GM19395 (cell line): ENCODE measurements at regions not wholly inside any gene's neighbourhood (a gene's known extent, or its start where the extent isn't known, plus 50 kb on each side); places are given as distances from the start of the nearest gene placed in this dataset.
"Not testable (repeated sequence)": the region's sequence is repeated elsewhere in the genome, so short reads cannot be mapped to it uniquely, and the experiment has no call there.

ENCODE experiments used
- ATAC-seq: cut with Tn5 transposase; IDR thresholded peaks from one replicate; pipeline ENCODE4 v1.9.1; 2021; ENCODE audit warnings: mild to moderate bottlenecking, moderate library complexity; ENCODE audit not compliant: unreplicated experiment

DNA sequence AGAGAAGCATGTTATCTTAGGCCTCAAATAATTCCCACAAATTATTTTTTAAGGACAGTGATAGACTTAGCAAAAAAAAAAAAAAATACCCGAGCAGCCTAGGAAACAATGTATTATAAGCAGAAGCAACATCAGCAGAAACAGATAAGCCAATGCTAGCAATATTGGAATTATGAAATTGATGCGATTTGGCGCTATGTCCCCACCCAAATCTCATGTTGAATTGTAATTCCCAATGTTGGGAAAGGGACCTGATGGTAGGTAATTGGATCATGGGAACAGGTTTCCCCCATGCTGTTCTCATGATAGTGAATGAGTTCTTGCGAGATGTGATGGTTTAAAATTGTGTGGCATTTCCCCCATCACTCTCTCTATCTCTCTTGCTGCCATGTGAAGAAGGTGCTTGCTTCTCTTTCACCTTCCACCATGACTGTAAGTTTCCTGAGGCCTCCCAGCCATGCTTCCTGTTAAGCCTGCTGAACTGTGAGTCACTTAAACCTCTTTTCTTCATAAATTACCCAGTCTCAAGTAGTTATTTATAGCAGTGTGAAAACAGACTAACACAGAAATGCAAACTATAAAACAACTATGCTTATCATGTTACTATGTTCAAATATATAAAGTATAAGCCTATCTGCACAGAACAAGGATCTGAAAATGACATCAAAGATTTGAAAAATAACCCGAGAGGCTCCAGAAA lies 75.6 kb upstream of the HIVEP3 start:
- ATAC-seq, result no peak

DNA sequence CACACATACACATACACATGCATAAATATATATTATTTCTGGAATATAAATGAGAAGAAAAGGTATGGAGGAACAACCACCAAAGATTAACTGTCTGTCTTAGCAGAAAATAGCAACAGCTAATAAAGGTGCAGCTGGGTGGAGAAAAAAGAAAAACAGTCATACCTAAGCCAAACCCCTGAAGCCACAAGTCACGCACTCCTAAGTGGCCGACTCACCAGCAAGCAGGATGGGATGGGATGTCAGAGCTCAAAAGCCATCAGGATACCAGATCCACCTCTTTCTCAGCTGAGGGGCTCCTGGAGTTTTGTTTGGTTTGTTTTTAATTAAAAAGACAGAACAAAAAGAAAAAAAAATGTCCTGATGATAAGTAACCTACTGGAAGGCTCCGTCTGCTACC lies 64.7 kb upstream of the HIVEP3 start:
- ATAC-seq, result no peak

DNA sequence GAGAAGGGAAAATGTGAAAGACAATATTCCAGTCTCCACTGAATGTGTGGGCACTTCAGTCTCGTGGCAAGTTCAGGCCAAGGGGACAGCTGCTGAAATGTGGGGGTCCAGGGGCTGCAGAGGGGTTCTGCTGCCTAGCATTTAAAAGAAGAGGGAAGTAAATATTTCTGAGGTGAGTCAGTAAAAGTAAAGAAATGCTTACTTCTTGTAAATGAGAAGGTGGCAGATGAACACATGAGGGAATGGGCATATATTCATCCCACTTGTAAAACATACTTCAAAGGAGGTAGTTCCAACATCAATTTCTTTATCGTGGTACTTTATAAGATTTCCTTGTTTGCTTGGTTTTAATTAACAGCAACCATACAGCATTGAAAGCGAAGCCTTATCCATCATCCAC lies 63.1 kb upstream of the HIVEP3 start:
- no peak for ATAC-seq

DNA sequence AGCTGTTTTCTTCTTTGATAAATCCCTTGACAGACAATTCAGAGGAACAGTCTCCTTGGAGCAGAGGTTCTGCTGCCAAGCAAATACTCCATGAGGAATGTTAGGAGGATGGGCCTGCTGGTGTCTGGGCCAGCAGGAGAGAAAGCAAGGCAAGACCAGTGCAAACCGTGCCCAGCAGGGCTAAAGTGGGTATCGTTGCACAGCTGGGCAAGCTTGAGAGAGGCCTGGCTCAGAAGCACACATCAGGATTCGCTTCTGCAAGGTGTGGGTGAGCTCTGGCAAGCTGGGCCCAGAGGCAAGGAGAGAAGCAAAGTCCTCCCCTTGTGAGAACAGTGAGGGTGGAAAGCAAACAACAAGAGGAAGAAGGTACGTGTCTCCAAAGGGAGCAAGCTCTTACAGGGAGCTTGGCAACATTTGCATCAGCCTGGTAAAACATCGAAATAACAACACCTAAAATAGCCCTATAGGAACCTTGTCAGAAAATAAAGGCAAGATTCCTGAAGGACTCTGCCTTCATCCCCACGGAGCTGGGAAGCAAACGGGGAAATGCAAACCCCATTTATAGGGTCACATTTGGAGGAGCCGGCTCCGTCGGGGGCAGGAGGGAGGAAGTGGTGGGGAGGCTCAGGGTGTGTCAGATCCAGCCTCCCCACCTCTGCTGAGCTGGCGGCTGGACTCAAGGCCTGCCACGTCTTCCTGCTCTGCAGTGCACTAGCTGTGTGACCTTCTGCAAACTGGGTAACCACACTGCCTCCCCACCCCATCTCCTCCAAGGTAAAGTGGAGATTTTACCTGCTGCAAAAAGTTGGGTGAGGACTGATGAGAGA lies 62.3 kb upstream of the HIVEP3 start:
- ATAC-seq, result no peak

DNA sequence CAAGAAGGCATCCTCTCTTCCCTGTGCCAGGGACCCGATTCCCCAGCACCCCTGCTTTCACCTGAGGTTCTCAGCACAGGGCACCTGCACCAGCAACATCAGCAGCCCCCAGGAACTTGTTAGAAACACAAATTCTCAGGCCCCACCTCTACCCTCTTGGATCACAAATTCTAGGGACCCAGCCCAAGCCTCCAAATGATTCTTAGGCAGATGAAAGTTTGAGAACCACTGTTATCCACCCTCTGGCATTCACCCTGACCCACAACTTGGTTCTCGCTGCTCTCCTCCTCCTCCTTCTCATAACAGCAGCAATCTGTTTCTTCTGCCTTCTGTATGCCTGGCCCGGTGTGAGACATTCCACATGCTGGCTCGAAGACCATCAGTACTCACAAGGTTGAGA lies 60.3 kb upstream of the HIVEP3 start:
- ATAC-seq, result no peak

DNA sequence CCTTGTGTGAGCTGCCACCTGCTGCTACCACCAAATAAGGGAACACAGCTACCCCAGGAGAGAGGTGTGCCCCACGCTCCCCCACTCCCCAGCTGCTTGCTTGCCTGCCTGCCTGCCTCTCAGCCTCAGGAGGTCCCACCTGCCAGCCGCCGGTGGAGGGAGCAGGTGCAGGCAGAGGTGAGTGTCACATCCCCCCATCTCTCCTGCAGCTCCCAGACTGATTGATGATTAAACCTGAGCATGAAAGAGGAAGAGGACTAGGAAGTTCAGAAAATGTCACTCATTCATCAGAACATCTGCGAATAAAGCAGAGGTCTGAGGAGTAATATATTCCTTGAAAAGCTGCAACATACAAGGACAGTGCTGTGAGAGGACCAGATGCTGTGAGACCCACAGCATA lies 58.6 kb upstream of the HIVEP3 start:
- no peak for ATAC-seq

DNA sequence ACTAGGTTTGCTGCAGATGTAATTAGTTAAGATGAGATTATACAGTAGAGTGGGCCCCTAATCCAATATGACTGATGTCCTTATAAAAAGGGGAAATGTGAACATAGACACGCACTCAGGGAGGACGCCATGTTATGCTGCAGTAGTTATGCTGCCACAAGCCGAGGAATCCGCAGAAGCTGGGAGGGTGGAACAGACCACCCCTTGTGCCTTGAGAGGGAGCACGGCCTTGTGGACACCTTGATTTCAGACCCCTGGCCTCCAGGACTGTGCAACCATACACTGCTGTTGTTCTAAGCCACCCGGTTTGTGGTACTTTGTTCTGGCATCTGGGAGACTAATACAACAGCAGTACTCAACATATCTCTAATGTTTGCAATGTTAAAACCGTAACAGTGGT lies 57.9 kb upstream of the HIVEP3 start:
- no peak for ATAC-seq

DNA sequence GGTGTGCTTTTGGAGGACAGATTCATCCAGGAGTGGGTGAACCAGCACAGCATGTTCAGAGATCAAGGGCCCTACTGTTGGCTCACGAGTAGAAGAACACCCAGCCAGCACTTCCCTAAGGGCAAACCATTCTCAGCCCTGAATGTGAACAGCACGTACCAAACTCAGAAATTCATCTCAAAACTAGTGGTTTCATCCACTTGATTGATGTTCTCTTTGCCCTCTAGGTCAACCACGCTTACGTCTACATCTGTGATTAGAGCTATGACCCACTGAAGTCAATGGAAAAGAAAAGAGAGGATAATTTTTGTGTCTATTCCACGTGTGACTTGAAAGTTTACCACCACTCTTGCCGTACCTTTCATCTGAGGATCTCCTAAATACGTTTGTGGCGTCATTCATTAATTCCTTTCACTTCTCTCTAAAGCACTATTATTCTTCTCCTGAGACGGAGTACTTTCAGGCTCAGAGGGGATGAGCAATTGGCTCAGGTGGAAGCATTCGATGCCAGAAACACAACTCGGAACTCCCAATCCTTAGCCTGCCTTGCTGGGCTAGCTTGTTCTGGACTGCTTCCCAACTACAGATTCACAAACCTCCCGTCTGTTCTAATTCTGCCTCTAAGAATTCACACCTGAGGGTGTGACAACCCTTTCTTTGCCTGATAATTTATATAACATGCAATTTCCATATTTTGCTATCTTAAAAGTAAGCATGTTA lies 57.3 kb upstream of the HIVEP3 start:
- no peak for ATAC-seq

DNA sequence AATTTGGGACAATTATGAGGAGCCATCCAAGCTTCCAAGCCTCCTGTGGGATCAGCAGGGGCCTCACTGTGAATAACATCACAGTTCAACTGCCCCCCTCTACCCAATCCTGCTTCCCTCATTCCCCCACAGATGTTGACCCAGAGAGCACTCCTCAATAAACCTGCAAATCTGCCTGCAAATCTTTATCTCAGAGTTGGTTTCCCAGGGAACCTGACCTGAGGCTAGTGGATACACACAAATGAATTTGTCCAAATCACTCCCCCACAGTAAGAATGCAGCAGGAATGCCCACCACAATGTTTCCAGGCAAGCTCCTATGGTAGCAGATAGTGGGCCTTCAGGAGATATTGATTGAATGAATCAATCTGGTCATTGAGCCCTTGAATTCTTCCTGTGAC lies 56.4 kb upstream of the HIVEP3 start:
- no peak for ATAC-seq

DNA sequence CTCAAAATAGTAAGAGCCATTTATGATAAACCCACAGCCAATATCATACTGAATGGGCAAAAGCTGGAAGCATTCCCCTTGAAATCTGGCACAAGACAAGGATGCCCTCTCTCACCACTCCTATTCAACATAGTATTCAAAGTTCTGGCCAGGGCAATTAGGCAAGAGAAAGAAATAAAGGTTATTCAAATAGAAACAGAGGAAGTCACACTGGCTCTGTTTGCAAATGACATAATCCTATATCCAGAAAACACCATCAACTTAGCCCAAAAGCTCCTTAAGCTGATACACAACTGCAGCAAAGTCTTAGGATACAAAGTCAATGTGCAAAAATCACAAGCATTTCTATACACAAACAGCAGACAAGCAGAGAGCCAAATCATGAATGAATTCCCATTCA lies 49.8 kb upstream of the HIVEP3 start:
- not testable (repeated sequence) for ATAC-seq
